GM18499 (cell line): ENCODE measurements at regions not wholly inside any gene's neighbourhood (a gene's known extent, or its start where the extent isn't known, plus 50 kb on each side); places are given as distances from the start of the nearest gene placed in this dataset.
"Not testable (repeated sequence)": the region's sequence is repeated elsewhere in the genome, so short reads cannot be mapped to it uniquely, and the experiment has no call there.

Experiments
- ATAC-seq: cut with Tn5 transposase; IDR thresholded peaks from one replicate; pipeline ENCODE4 v1.9.1; 2021; ENCODE audit warnings: moderate number of reproducible peaks; ENCODE audit not compliant: insufficient read depth, unreplicated experiment

GRCh38 chr17:30714825-30715622 is 109.5 kb downstream of the CRLF3 start:
- ATAC-seq = not testable (repeated sequence)

GRCh38 chr17:30713805-30714204 is 110.7 kb downstream of the CRLF3 start:
- not testable (repeated sequence) for ATAC-seq

- ATAC-seq = not testable (repeated sequence)
These were observed 111.6 kb downstream of the CRLF3 start for GRCh38 chr17:30712859-30713258.

- not testable (repeated sequence) for ATAC-seq
These were observed 112.6 kb downstream of the CRLF3 start for GRCh38 chr17:30711626-30712507.

GRCh38 chr17:30711176-30711575 is 113.3 kb downstream of the CRLF3 start:
- ATAC-seq = not testable (repeated sequence)

- not testable (repeated sequence) for ATAC-seq
These were observed 114.0 kb downstream of the CRLF3 start for GRCh38 chr17:30710276-30711088.

- not testable (repeated sequence) for ATAC-seq
These were observed 114.8 kb downstream of the CRLF3 start for GRCh38 chr17:30709561-30710275.

- ATAC-seq = not testable (repeated sequence)
These were observed 115.4 kb downstream of the CRLF3 start for GRCh38 chr17:30709096-30709495.

GRCh38 chr17:30708241-30709078 is 116.0 kb downstream of the CRLF3 start:
- not testable (repeated sequence) for ATAC-seq

GRCh38 chr17:30707724-30708240 is 116.7 kb downstream of the CRLF3 start:
- ATAC-seq = not testable (repeated sequence)

GRCh38 chr17:30706461-30707335 is 117.8 kb downstream of the CRLF3 start:
- not testable (repeated sequence) for ATAC-seq

GRCh38 chr17:30706004-30706403 is 118.5 kb downstream of the CRLF3 start:
- not testable (repeated sequence) for ATAC-seq

- no peak for ATAC-seq
These were observed 122.9 kb downstream of the CRLF3 start for GRCh38 chr17:30701498-30701989.

- ATAC-seq = not testable (repeated sequence)
These were observed 123.7 kb downstream of the CRLF3 start for GRCh38 chr17:30700833-30701232.

- not testable (repeated sequence) for ATAC-seq
These were observed 126.7 kb downstream of the CRLF3 start for GRCh38 chr17:30697619-30698460.

GRCh38 chr17:30696234-30696633 is 128.3 kb downstream of the CRLF3 start:
- no peak for ATAC-seq
